ENCODE measurements at regions not wholly inside any gene's neighbourhood (a gene's known extent, or its start where the extent isn't known, plus 50 kb on each side); places are given as distances from the start of the nearest gene placed in this dataset.

- H3K4me3 ChIP-seq (ENCODE audit: low read depth, low read length), result no peak overlapping the region
- no peak for DNase-seq (ENCODE audit: low read depth)
- TF ChIP-seq, protein P1, sequence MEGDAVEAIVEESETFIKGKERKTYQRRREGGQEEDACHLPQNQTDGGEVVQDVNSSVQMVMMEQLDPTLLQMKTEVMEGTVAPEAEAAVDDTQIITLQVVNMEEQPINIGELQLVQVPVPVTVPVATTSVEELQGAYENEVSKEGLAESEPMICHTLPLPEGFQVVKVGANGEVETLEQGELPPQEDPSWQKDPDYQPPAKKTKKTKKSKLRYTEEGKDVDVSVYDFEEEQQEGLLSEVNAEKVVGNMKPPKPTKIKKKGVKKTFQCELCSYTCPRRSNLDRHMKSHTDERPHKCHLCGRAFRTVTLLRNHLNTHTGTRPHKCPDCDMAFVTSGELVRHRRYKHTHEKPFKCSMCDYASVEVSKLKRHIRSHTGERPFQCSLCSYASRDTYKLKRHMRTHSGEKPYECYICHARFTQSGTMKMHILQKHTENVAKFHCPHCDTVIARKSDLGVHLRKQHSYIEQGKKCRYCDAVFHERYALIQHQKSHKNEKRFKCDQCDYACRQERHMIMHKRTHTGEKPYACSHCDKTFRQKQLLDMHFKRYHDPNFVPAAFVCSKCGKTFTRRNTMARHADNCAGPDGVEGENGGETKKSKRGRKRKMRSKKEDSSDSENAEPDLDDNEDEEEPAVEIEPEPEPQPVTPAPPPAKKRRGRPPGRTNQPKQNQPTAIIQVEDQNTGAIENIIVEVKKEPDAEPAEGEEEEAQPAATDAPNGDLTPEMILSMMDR (IDR thresholded peaks at IDR 0.05; ENCODE audit: insufficient read depth, low read depth, low read length), result no peak
Observed at GRCh38 chr4:59525885-59526284, 1674.2 kb upstream of the ADGRL3 start.

GRCh38 chr4:59535541-59535940 is 1664.6 kb upstream of the ADGRL3 start:
- no peak overlapping the region for H3K4me3 ChIP-seq (ENCODE audit: low read depth, low read length)
- DNase-seq (ENCODE audit: low read depth), result no peak
- TF ChIP-seq, protein P1 (IDR thresholded peaks at IDR 0.05; ENCODE audit: insufficient read depth, low read depth, low read length), result no peak

DNA sequence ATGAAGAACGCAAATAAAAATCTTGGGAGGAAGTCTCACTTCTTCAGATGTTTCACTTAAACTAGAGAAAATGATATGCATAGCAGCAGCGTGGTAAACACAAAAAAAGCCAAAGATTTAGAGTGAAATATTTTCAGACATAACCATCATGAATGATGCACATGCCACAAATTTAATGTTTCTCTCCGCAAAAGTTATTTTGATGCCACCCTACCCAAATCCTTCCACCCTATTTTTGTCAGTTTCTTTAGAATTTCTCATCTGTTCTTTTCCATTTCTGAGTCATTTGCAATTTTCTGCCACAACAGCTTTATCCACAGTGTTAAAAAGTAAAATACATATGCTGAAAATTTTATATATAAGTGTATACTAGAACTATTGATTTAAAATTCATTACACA is 1663.7 kb upstream of the ADGRL3 start:
- no peak for DNase-seq (ENCODE audit: low read depth)
- no peak overlapping the region for H3K4me3 ChIP-seq (ENCODE audit: low read depth, low read length)

DNA sequence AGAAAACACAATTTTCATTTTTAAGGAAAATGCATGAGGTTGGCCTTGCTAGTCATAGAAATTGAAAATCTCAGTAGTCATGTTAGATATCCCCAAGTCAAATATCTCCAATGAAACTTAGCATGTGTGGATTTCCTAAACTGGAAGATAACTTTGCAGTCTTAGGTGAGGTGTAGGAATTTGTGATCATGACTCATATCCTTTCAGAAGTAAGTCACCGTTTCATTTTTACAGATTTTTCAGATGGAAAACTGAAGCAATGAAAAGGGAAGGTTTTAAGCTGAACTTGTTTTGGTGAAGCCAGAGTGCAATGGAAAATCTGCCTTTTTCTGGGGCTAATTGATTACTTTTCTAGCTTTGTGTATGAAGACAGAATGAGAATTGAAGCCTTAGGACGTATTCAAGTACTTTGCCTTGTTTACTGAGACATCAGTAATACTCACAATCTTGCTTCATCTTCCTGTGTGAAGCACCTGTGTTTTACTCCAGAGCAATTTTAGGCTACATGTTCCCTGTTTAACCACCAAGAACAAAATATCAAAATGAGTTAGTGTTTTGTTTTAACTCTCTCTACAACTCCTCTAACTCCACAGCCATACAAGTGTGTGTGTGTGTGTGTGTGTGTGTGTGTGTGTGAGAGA is 1662.8 kb upstream of the ADGRL3 start:
- H3K4me3 ChIP-seq (ENCODE audit: low read depth, low read length), result no peak overlapping the region
- no peak for DNase-seq (ENCODE audit: low read depth)
- TF ChIP-seq, protein P1 (IDR thresholded peaks at IDR 0.05; ENCODE audit: insufficient read depth, low read depth, low read length), result no peak

More for the DNA sequence above, 1663.7 kb upstream of the ADGRL3 start:
- TF ChIP-seq, protein P1 (IDR thresholded peaks at IDR 0.05; ENCODE audit: insufficient read depth, low read depth, low read length), result no peak

- H3K4me3 ChIP-seq (ENCODE audit: low read depth, low read length), result no peak overlapping the region
- DNase-seq (ENCODE audit: low read depth), result no peak
- TF ChIP-seq, protein P1 (IDR thresholded peaks at IDR 0.05; ENCODE audit: insufficient read depth, low read depth, low read length), result no peak
Observed at GRCh38 chr4:59539401-59539800, 1660.7 kb upstream of the ADGRL3 start.

GRCh38 chr4:59540311-59540710 is 1659.8 kb upstream of the ADGRL3 start:
- TF ChIP-seq, protein P1 (IDR thresholded peaks at IDR 0.05; ENCODE audit: insufficient read depth, low read depth, low read length), result no peak

More at GRCh38 chr4:59540311-59540710, 1659.8 kb upstream of the ADGRL3 start:
- DNase-seq (ENCODE audit: low read depth), result no peak
- no peak overlapping the region for H3K4me3 ChIP-seq (ENCODE audit: low read depth, low read length)

Measured in fibroblast of villous mesenchyme (primary cell).